Liver (tissue), 8 donors: ENCODE measurements at regions not wholly inside any gene's neighbourhood (a gene's known extent, or its start where the extent isn't known, plus 50 kb on each side); places are given as distances from the start of the nearest gene placed in this dataset.
A peak's percentile ranks its signal among the peaks of the same experiment; 100 is the strongest.

Experiments used
- DNase-seq: peaks from one replicate; pipeline ENCODE4 v3.0.0-alpha.2; 2017; ENCODE audit warnings: low spot score
- H3K27ac ChIP-seq, 2 donors: one replicate each; pipeline ENCODE4 v1.7.0; 2013; ENCODE audit warnings: inconsistent platforms in 2 of 2, low read length in 2 of 2, control low read depth in 1 of 2, low read depth in 1 of 2, mild to moderate bottlenecking in 1 of 2
- H3K27me3 ChIP-seq, 4 donors: one replicate each; pipeline versions ENCODE4 v1.6.1 to v1.7.0; 2013; ENCODE audit warnings: low read length in 3 of 4, inconsistent platforms in 1 of 4, mild to moderate bottlenecking in 1 of 4, moderate library complexity in 1 of 4; ENCODE audit not compliant: control insufficient read depth in 4 of 4, insufficient read depth in 4 of 4
- H3K36me3 ChIP-seq, 4 donors: one replicate each; pipeline versions ENCODE4 v1.6.1 to v1.7.0; 2013; ENCODE audit warnings: low read length in 3 of 4, mild to moderate bottlenecking in 3 of 4, low read depth in 1 of 4, moderate library complexity in 1 of 4; ENCODE audit not compliant: control insufficient read depth in 4 of 4, insufficient read depth in 3 of 4
- H3K4me1 ChIP-seq, 4 donors: one replicate each; pipeline versions ENCODE4 v1.6.1 to v1.7.0; 2013; ENCODE audit warnings: low read length in 3 of 4, mild to moderate bottlenecking in 3 of 4, moderate library complexity in 1 of 4; ENCODE audit not compliant: control insufficient read depth in 4 of 4, insufficient read depth in 4 of 4
- H3K4me3 ChIP-seq, 3 donors: one replicate each; pipeline versions ENCODE4 v1.6.1 to v1.7.0; 2013; ENCODE audit warnings: low read length in 3 of 3, control low read depth in 1 of 3, low read depth in 1 of 3, mild to moderate bottlenecking in 1 of 3
- H3K9ac ChIP-seq, 2 donors: one replicate each; pipeline ENCODE4 v1.7.0; 2013; ENCODE audit warnings: low read length in 2 of 2, mild to moderate bottlenecking in 2 of 2, moderate library complexity in 2 of 2, control low read depth in 1 of 2, low read depth in 1 of 2
- H3K9me3 ChIP-seq, 4 donors: one replicate each; pipeline versions ENCODE4 v1.6.1 to v1.7.0; 2013; ENCODE audit warnings: low read length in 3 of 4; ENCODE audit not compliant: control insufficient read depth in 4 of 4
- EGR1 ChIP-seq, 2 donors: IDR thresholded peaks; 2 replicates each; pipeline ENCODE4 v1.6.1; 2016 to 2018; ENCODE audit warnings: antibody characterized with exemption in 2 of 2, low read depth in 2 of 2
- FOXA1 ChIP-seq: IDR thresholded peaks from 2 replicates; pipeline ENCODE4 v1.6.1; 2016; ENCODE audit warnings: antibody characterized with exemption
- FOXA2 ChIP-seq: IDR thresholded peaks from 2 replicates; pipeline ENCODE4 v1.6.1; 2016; ENCODE audit warnings: antibody characterized with exemption
- GABPA ChIP-seq, 2 donors: IDR thresholded peaks in 1 of 2; conservative IDR thresholded peaks in 1 of 2; 2 replicates each; pipeline ENCODE4 v1.6.1; 2016; ENCODE audit warnings: antibody characterized with exemption in 2 of 2, mild to moderate bottlenecking in 1 of 2, moderate library complexity in 1 of 2
- HNF4A ChIP-seq, 2 donors: conservative IDR thresholded peaks; 2 replicates each; pipeline ENCODE4 v1.6.1; 2016; ENCODE audit warnings: antibody characterized with exemption in 2 of 2, mild to moderate bottlenecking in 2 of 2
- RAD21 ChIP-seq, 2 donors: IDR thresholded peaks; 2 replicates each; pipeline ENCODE4 v1.6.1; 2016; ENCODE audit warnings: antibody characterized with exemption in 2 of 2, mild to moderate bottlenecking in 2 of 2
- WGBS: extraction: QIAGEN DNeasy Blood & Tissue Kit; methylation state at CpG from one replicate; pipeline ENCODE4 v1.1.7; 2013; 5-methylcytosine and 5-hydroxymethylcytosine counted together
- TF ChIP-seq, protein P1 (sequence below): IDR thresholded peaks from 2 replicates; pipeline ENCODE4 v1.6.1; 2016; ENCODE audit warnings: antibody characterized with exemption
- TF ChIP-seq, protein P2 (sequence below): IDR thresholded peaks from 2 replicates; pipeline ENCODE4 v1.6.1; 2016; ENCODE audit warnings: antibody characterized with exemption
- TF ChIP-seq, protein P3 (sequence below): fragments of 150-350 bp; IDR thresholded peaks from 2 replicates; pipeline ENCODE4 v1.5.1; 2017; ENCODE audit warnings: improper control_type of control experiment, low read depth, low read length; ENCODE audit not compliant: missing input control
- TF ChIP-seq, protein P4 (sequence below): IDR thresholded peaks from 2 replicates; pipeline ENCODE4 v1.6.1; 2016; ENCODE audit warnings: antibody characterized with exemption, mild to moderate bottlenecking
- donor health status: healthy.
- donor health status: healthy.
- donor health status: healthy.
- donor health status: healthy.
- donor health status: healthy.

DNA sequence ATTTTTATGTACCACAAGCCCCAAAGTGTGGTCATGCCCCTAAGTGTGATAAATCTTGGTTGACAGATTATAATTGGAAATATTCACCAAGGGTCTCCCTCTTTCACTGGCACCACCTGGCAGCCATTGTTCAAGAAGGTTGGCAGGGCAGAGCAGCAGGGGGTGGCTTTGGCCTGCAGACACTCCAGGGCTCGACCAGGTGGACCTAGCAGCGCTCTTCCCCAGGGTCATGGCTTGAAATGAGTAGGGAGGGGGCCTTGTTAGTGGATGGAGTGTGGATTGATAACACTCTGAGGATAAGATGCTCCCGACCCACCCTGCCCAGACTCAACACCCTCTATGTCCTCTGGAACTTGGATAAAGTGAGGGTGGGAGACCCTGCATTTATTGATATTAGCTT is 58.2 kb upstream of the KLHL25 start (continued):
- TF ChIP-seq, protein P1, sequence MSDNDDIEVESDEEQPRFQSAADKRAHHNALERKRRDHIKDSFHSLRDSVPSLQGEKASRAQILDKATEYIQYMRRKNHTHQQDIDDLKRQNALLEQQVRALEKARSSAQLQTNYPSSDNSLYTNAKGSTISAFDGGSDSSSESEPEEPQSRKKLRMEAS: no peak
- TF ChIP-seq HNF4A (conservative IDR thresholded peaks at IDR 0.05) (no peak), EGR1 (IDR thresholded peaks at IDR 0.05; ENCODE audit: low read depth in 2 of 2) (no peak), GABPA (IDR thresholded peaks at IDR 0.05 in 1 of 2, conservative IDR thresholded peaks at IDR 0.05 in 1 of 2) (no peak), FOXA1 (no peak)
- TF ChIP-seq, protein P2, sequence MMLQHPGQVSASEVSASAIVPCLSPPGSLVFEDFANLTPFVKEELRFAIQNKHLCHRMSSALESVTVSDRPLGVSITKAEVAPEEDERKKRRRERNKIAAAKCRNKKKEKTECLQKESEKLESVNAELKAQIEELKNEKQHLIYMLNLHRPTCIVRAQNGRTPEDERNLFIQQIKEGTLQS: no peak

DNA sequence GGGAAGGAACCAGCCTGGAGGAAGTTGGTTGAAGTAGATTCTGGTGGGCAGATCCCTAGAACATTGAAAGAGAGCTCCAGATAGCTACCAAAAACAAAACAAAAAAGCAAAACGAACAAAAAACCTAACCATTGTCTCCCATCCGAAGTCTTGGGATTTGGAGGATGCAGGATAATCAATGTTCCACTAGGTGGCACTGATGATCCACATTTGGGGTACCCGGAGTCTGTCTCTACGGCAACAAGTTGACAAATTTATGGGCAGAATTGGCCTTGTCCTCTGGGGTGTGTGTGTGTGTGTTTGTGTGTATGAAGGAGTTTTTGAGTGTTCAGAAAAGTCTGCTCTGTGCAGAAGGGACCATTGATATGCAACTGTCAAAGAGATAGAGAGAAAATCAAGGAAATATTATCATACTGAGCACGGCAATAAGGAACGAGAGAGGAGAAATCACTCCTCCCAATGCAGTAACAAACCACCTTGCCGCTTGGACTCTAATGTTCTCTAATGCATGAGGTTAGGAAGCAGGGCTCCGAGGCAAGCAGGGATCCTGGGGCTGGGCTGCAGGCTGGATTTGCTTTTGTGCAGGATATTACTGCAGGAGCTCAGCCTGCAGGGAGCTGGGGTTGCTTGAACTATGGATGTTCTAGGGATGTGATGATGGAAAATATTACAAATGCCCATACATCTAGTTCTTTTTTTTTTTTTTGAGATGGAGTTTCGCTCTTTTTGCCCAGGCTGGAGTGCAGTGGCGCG is 59.8 kb upstream of the KLHL25 start:
- no peak overlapping the region for H3K27ac ChIP-seq
- H3K9ac ChIP-seq: no peak overlapping the region
- H3K4me3 ChIP-seq: no peak overlapping the region
- H3K4me1 ChIP-seq: no peaks in the 10 kb centered on the region
- H3K27me3 ChIP-seq: no peaks in the 10 kb centered on the region
- H3K36me3 ChIP-seq: no peaks in the 10 kb centered on the region
- peak; percentile 93 for TF ChIP-seq RAD21 (IDR thresholded peaks at IDR 0.05)
- TF ChIP-seq, protein P3, sequence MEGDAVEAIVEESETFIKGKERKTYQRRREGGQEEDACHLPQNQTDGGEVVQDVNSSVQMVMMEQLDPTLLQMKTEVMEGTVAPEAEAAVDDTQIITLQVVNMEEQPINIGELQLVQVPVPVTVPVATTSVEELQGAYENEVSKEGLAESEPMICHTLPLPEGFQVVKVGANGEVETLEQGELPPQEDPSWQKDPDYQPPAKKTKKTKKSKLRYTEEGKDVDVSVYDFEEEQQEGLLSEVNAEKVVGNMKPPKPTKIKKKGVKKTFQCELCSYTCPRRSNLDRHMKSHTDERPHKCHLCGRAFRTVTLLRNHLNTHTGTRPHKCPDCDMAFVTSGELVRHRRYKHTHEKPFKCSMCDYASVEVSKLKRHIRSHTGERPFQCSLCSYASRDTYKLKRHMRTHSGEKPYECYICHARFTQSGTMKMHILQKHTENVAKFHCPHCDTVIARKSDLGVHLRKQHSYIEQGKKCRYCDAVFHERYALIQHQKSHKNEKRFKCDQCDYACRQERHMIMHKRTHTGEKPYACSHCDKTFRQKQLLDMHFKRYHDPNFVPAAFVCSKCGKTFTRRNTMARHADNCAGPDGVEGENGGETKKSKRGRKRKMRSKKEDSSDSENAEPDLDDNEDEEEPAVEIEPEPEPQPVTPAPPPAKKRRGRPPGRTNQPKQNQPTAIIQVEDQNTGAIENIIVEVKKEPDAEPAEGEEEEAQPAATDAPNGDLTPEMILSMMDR: peak; percentile 88
- TF ChIP-seq FOXA2: no peak
- DNase-seq: no peak
- 48% methylated on average over 11 of the region's 11 CpGs for WGBS
- no peaks in the 10 kb centered on the region for H3K9me3 ChIP-seq

DNA sequence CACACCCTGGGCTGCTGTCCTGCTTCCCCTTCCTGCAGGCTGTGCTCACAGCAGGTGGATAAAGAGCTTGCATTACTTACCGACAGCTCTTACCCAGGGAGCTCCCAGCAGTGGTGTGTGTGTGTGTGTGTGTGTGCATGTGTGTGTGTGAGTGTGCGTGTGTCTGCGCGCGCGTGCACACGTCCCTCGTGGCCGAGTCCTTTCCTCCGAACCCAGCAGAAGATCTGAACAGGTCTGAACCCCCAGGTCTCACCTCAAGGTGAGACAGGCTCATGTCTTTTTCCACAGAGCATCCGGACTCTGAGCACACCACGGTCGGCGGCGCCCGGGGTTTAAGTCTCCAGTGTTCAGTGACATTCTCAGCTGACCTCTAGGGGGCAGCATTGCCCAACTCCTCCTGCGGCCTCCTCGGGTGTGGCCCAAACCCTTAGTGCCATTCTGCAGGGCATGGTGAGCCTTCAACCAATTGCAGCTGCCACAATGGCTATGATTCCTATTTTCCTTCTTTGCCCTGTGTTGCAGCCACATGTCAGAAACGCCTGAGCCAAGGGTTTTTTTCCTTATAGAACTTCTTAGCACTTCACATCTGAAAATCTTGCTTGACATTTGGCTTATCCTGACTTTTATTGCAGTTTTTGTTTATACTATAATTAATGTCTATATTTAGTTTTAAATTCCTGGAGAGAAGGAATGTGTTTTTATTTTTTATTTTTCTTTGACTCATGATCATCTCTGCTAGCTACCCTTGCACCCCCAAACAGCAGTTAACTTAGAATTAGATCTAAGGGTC is 64.1 kb upstream of the KLHL25 start:
- peak; percentile 73 for DNase-seq
- no peaks in the 10 kb centered on the region for H3K27me3 ChIP-seq
- no peak overlapping the region for H3K9ac ChIP-seq
- H3K4me3 ChIP-seq: no peak overlapping the region
- TF ChIP-seq RAD21 (IDR thresholded peaks at IDR 0.05) (peak; percentile 81 to 84), HNF4A (conservative IDR thresholded peaks at IDR 0.05) (peak in 1 of 2 donors; percentile 6), GABPA (IDR thresholded peaks at IDR 0.05 in 1 of 2, conservative IDR thresholded peaks at IDR 0.05 in 1 of 2) (no peak)
- TF ChIP-seq, protein P4, sequence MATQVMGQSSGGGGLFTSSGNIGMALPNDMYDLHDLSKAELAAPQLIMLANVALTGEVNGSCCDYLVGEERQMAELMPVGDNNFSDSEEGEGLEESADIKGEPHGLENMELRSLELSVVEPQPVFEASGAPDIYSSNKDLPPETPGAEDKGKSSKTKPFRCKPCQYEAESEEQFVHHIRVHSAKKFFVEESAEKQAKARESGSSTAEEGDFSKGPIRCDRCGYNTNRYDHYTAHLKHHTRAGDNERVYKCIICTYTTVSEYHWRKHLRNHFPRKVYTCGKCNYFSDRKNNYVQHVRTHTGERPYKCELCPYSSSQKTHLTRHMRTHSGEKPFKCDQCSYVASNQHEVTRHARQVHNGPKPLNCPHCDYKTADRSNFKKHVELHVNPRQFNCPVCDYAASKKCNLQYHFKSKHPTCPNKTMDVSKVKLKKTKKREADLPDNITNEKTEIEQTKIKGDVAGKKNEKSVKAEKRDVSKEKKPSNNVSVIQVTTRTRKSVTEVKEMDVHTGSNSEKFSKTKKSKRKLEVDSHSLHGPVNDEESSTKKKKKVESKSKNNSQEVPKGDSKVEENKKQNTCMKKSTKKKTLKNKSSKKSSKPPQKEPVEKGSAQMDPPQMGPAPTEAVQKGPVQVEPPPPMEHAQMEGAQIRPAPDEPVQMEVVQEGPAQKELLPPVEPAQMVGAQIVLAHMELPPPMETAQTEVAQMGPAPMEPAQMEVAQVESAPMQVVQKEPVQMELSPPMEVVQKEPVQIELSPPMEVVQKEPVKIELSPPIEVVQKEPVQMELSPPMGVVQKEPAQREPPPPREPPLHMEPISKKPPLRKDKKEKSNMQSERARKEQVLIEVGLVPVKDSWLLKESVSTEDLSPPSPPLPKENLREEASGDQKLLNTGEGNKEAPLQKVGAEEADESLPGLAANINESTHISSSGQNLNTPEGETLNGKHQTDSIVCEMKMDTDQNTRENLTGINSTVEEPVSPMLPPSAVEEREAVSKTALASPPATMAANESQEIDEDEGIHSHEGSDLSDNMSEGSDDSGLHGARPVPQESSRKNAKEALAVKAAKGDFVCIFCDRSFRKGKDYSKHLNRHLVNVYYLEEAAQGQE: no peak
- TF ChIP-seq, protein P3: peak; percentile 72
- no peaks in the 10 kb centered on the region for H3K4me1 ChIP-seq
- no peak overlapping the region for H3K27ac ChIP-seq
- no peaks in the 10 kb centered on the region for H3K9me3 ChIP-seq
- no peaks in the 10 kb centered on the region for H3K36me3 ChIP-seq
- 10% methylated on average over 19 of the region's 19 CpGs for WGBS
